ENCODE measurements at regions not wholly inside any gene's neighbourhood (a gene's known extent, or its start where the extent isn't known, plus 50 kb on each side); places are given as distances from the start of the nearest gene placed in this dataset.

- in situ Hi-C loops (cut with MboI; ENCODE audit: low sequenced_read_pairs) (no loop called here), dilution Hi-C loops (cut with HindIII; ENCODE audit: low sequenced_read_pairs, unreplicated experiment) (no loop called here), intact Hi-C loops (cut with micrococcal nuclease) (no loop called here)
- H2BK5ac ChIP-seq (ENCODE audit: low read depth, low read length, poor library complexity, severe bottlenecking) = no peak overlapping the region
- no peak overlapping the region for H4K5ac ChIP-seq (ENCODE audit: low read depth, low read length)
- H4K20me1 ChIP-seq (ENCODE audit: insufficient read depth, low read length) = no peaks in the 10 kb centered on the region
- H3K36me3 ChIP-seq (ENCODE audit: control insufficient read depth, insufficient read depth, low read length) = no peaks in the 10 kb centered on the region
- no peak overlapping the region for H2BK15ac ChIP-seq (ENCODE audit: low read depth, low read length)
- no peak overlapping the region for H2AK5ac ChIP-seq (ENCODE audit: low read depth, low read length)
- no peaks in the 10 kb centered on the region for H3K4me1 ChIP-seq (ENCODE audit: control insufficient read depth, insufficient read depth, low read length)
- BruUV-seq (replicated peaks) = no TSS peak
- H3K9me3 ChIP-seq (ENCODE audit: control insufficient read depth, insufficient read depth, low read length) = 0 out of 2 replicates have a peak, but pooled peaks cover 2% of the 10 kb centered on the region
- H3K9ac ChIP-seq (ENCODE audit: low read depth, low read length) = no peak overlapping the region
- no peak overlapping the region for H4K91ac ChIP-seq (ENCODE audit: insufficient read depth, low read depth, low read length)
- no peak overlapping the region for H3K18ac ChIP-seq (ENCODE audit: low read depth, low read length)
- H3K4ac ChIP-seq (ENCODE audit: low read depth, low read length) = no peak overlapping the region
- POLR2A ChIA-PET (ENCODE audit: unreplicated experiment) = no interaction called here
- DNase-seq (no peak), ATAC-seq (ENCODE audit: low read depth) (no peak)
- no peak for TF ChIP-seq USF2 (IDR thresholded peaks at IDR 0.05; ENCODE audit: low read depth, low read length)
- TF ChIP-seq RAD21 (IDR thresholded peaks at IDR 0.05; ENCODE audit: low read length) = no peak
- no peak for TF ChIP-seq MXI1 (IDR thresholded peaks at IDR 0.05; ENCODE audit: borderline replicate concordance, low read depth, low read length)
- no peak for TF ChIP-seq NFE2L2 (IDR thresholded peaks at IDR 0.05; ENCODE audit: low read depth, low read length)
- TF ChIP-seq POLR2A (IDR thresholded peaks at IDR 0.05; ENCODE audit: low read depth, low read length) = no peak
- no peak for TF ChIP-seq SMC3 (IDR thresholded peaks at IDR 0.05; ENCODE audit: low read depth, low read length)
- TF ChIP-seq CTCF (conservative IDR thresholded peaks at IDR 0.05; ENCODE audit: low read depth, low read length) = no peak
- TF ChIP-seq MAFK (IDR thresholded peaks at IDR 0.05; ENCODE audit: low read depth, low read length) = no peak
- no peak for TF ChIP-seq BHLHE40 (IDR thresholded peaks at IDR 0.05; ENCODE audit: low read depth, low read length)
- no peak for TF ChIP-seq RFX5 (IDR thresholded peaks at IDR 0.05; ENCODE audit: low read depth, low read length)
- no peaks in the 10 kb centered on the region for H3K79me1 ChIP-seq (ENCODE audit: low read depth in 1 of 2, low read length in 2 of 2)
- H2BK20ac ChIP-seq (ENCODE audit: low read depth, low read length) = no peak overlapping the region
- no peak overlapping the region for H4K8ac ChIP-seq (ENCODE audit: low read depth in 2 of 2, low read length in 2 of 2)
- H2AK9ac ChIP-seq (replicated peaks; ENCODE audit: low read depth, low read length, poor library complexity) = no peak overlapping the region
- no peak overlapping the region for H2BK120ac ChIP-seq (ENCODE audit: low read depth, low read length)
- no peak overlapping the region for H3K4me3 ChIP-seq (ENCODE audit: insufficient read depth, low read depth, low read length)
- H3K23ac ChIP-seq (ENCODE audit: low read depth, low read length) = no peak overlapping the region
- no peaks in the 10 kb centered on the region for H3K9me1 ChIP-seq (ENCODE audit: insufficient read depth, low read length)
- no peak overlapping the region for H3K14ac ChIP-seq (replicated peaks; ENCODE audit: low read depth, low read length)
- no peaks in the 10 kb centered on the region; the same call in 1 of the 2 replicates for H3K27me3 ChIP-seq (ENCODE audit: control insufficient read depth, insufficient read depth, low read length)
- H3K56ac ChIP-seq (ENCODE audit: extremely low read depth, insufficient read depth, low read length) = no peak overlapping the region
- WGBS, 2 experiments (ENCODE audit: extremely low coverage in 2 of 2, insufficient read length in 1 of 2) = 80% methylated on average over 1 of the region's 5 CpGs; no CpG with 5 or more reads in 1 of the 2 experiments
- H2AFZ ChIP-seq (replicated peaks; ENCODE audit: low read length, poor library complexity) = no peak overlapping the region
- no peak overlapping the region for H3K4me2 ChIP-seq (ENCODE audit: low read depth, low read length)
- no peak overlapping the region for H3K27ac ChIP-seq (ENCODE audit: insufficient read depth, low read length)
- CTCF ChIA-PET = no interaction called here
These were observed 260.5 kb upstream of the ZNF521 start for GRCh38 chr18:25612466-25612865.

Data from IMR-90 (cell line).